ENCODE measurements at regions not wholly inside any gene's neighbourhood (a gene's known extent, or its start where the extent isn't known, plus 50 kb on each side); places are given as distances from the start of the nearest gene placed in this dataset.
"Not testable (repeated sequence)": the region's sequence is repeated elsewhere in the genome, so short reads cannot be mapped to it uniquely, and the experiment has no call there.

- DNase-seq (ENCODE audit: low read depth) = no peak
- TF ChIP-seq, protein P1, sequence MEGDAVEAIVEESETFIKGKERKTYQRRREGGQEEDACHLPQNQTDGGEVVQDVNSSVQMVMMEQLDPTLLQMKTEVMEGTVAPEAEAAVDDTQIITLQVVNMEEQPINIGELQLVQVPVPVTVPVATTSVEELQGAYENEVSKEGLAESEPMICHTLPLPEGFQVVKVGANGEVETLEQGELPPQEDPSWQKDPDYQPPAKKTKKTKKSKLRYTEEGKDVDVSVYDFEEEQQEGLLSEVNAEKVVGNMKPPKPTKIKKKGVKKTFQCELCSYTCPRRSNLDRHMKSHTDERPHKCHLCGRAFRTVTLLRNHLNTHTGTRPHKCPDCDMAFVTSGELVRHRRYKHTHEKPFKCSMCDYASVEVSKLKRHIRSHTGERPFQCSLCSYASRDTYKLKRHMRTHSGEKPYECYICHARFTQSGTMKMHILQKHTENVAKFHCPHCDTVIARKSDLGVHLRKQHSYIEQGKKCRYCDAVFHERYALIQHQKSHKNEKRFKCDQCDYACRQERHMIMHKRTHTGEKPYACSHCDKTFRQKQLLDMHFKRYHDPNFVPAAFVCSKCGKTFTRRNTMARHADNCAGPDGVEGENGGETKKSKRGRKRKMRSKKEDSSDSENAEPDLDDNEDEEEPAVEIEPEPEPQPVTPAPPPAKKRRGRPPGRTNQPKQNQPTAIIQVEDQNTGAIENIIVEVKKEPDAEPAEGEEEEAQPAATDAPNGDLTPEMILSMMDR (IDR thresholded peaks at IDR 0.05; ENCODE audit: control insufficient read depth, insufficient read depth, low read depth, low read length, missing control alignments) = no peak
Measured at GRCh38 chr4:188400451-188400850, 261.2 kb downstream of the TRIML1 start.

GRCh38 chr4:188403272-188403671 lies 264.0 kb downstream of the TRIML1 start:
- no peak overlapping the region for H3K4me3 ChIP-seq (ENCODE audit: control insufficient read depth, low read depth, low read length)
- no peak for DNase-seq (ENCODE audit: low read depth)
- TF ChIP-seq, protein P1 (IDR thresholded peaks at IDR 0.05; ENCODE audit: control insufficient read depth, insufficient read depth, low read depth, low read length, missing control alignments) = no peak

More at GRCh38 chr4:188400451-188400850, 261.2 kb downstream of the TRIML1 start:
- no peak overlapping the region for H3K4me3 ChIP-seq (ENCODE audit: control insufficient read depth, low read depth, low read length)

GRCh38 chr4:188405071-188405835 lies 266.0 kb downstream of the TRIML1 start:
- peak; percentile 55 for DNase-seq (ENCODE audit: low read depth)
- not testable (repeated sequence) for H3K4me3 ChIP-seq (ENCODE audit: control insufficient read depth, low read depth, low read length)

GRCh38 chr4:188408244-188409030 lies 269.2 kb downstream of the TRIML1 start:
- DNase-seq (ENCODE audit: low read depth) = peak; percentile 39
- H3K4me3 ChIP-seq (ENCODE audit: control insufficient read depth, low read depth, low read length) = no peak overlapping the region
- TF ChIP-seq, protein P1 (IDR thresholded peaks at IDR 0.05; ENCODE audit: control insufficient read depth, insufficient read depth, low read depth, low read length, missing control alignments) = no peak

DNA sequence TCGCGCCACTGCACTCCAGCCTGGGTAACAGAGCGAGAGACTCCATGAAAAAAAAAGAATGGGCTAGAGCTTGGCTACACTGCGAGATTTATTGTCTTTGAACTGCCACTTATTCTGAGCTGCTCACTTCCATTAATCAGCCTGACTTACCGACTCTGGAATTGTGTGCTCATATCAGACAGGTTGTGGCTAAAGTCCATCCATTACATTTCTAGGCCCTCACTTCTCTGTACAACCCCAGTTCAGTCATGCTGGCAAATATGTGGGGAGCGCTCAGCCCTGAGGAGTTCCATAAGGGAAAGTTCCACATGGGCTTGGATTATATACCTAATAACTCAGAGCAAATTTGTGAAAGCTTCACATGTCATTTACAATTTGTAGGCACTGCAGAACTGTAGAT lies 270.6 kb downstream of the TRIML1 start:
- DNase-seq (ENCODE audit: low read depth) = no peak
- TF ChIP-seq, protein P1 (IDR thresholded peaks at IDR 0.05; ENCODE audit: control insufficient read depth, insufficient read depth, low read depth, low read length, missing control alignments) = no peak
- no peak overlapping the region for H3K4me3 ChIP-seq (ENCODE audit: control insufficient read depth, low read depth, low read length)

GRCh38 chr4:188411805-188412204 lies 272.6 kb downstream of the TRIML1 start:
- TF ChIP-seq, protein P1 (IDR thresholded peaks at IDR 0.05; ENCODE audit: control insufficient read depth, insufficient read depth, low read depth, low read length, missing control alignments) = no peak
- no peak for DNase-seq (ENCODE audit: low read depth)
- no peak overlapping the region for H3K4me3 ChIP-seq (ENCODE audit: control insufficient read depth, low read depth, low read length)

DNA sequence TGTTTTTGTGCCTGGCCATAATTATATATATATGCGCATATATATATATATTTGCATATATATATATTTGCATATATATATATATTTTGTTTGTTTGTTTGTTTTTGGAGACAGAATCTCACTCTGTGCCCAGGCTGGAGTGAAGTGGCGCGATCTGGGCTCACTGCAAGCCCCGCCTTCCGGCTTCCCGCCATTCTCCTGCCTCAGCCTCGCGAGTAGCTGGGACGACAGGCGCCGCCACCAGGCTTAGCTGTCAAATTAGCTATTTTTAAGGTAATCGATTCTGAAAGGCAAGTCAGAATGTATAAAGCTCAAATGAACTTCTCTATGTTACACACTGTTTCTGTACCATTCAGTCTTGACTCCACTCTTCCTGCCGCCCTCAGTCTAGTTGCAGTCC lies 273.3 kb downstream of the TRIML1 start:
- H3K4me3 ChIP-seq (ENCODE audit: control insufficient read depth, low read depth, low read length) = no peak overlapping the region
- DNase-seq (ENCODE audit: low read depth) = no peak
- TF ChIP-seq, protein P1 (IDR thresholded peaks at IDR 0.05; ENCODE audit: control insufficient read depth, insufficient read depth, low read depth, low read length, missing control alignments) = no peak

Measured in AG09309 (cell line).